ENCODE measurements at regions not wholly inside any gene's neighbourhood (a gene's known extent, or its start where the extent isn't known, plus 50 kb on each side); places are given as distances from the start of the nearest gene placed in this dataset.

GRCh38 chr2:228378696-228379425 lies 197.4 kb upstream of the SPHKAP start:
- Histone ChIP-seq H3K4me3 (replicated peaks; ENCODE audit: insufficient read depth, low read length) (no peak overlapping the region), H3K27me3 (ENCODE audit: insufficient read depth, poor library complexity, severe bottlenecking) (no peaks in the 10 kb centered on the region), H3K27ac (replicated peaks) (no peak overlapping the region)
- no peak for TF ChIP-seq POLR2AphosphoS5 (IDR thresholded peaks at IDR 0.05; ENCODE audit: low read depth)
- no peak for TF ChIP-seq CTCF (IDR thresholded peaks at IDR 0.05; ENCODE audit: insufficient read depth, low read length)
- no peak for TF ChIP-seq SPI1 (IDR thresholded peaks at IDR 0.05; ENCODE audit: borderline replicate concordance, low read depth)
- TF ChIP-seq REST (IDR thresholded peaks at IDR 0.05; ENCODE audit: insufficient replicate concordance, low read depth) = no peak
- no peak for TF ChIP-seq GABPA (IDR thresholded peaks at IDR 0.05; ENCODE audit: low read depth)
- no peak for DNase-seq (ENCODE audit: low read depth in 1 of 2, low spot score in 1 of 2)

- no peak overlapping the region for H3K27ac ChIP-seq (replicated peaks)
These were observed 196.7 kb upstream of the SPHKAP start for GRCh38 chr2:228378233-228378632.

GRCh38 chr2:228377533-228377932 lies 196.0 kb upstream of the SPHKAP start:
- H3K4me3 ChIP-seq (replicated peaks; ENCODE audit: insufficient read depth, low read length) = no peak overlapping the region
- H3K27ac ChIP-seq (replicated peaks) = no peak overlapping the region
- no peaks in the 10 kb centered on the region for H3K27me3 ChIP-seq (ENCODE audit: insufficient read depth, poor library complexity, severe bottlenecking)
- DNase-seq (ENCODE audit: low read depth in 1 of 2, low spot score in 1 of 2) = no peak
- TF ChIP-seq POLR2AphosphoS5 (IDR thresholded peaks at IDR 0.05; ENCODE audit: low read depth) = no peak

More at GRCh38 chr2:228378233-228378632, 196.7 kb upstream of the SPHKAP start:
- Histone ChIP-seq H3K27me3 (ENCODE audit: insufficient read depth, poor library complexity, severe bottlenecking) (no peaks in the 10 kb centered on the region), H3K4me3 (replicated peaks; ENCODE audit: insufficient read depth, low read length) (no peak overlapping the region)
- TF ChIP-seq GABPA (IDR thresholded peaks at IDR 0.05; ENCODE audit: low read depth) (no peak), SPI1 (IDR thresholded peaks at IDR 0.05; ENCODE audit: borderline replicate concordance, low read depth) (no peak), CTCF (IDR thresholded peaks at IDR 0.05; ENCODE audit: insufficient read depth, low read length) (no peak), POLR2AphosphoS5 (IDR thresholded peaks at IDR 0.05; ENCODE audit: low read depth) (no peak)
- no peak for DNase-seq (ENCODE audit: low read depth in 1 of 2, low spot score in 1 of 2)

- DNase-seq (ENCODE audit: low read depth in 1 of 2, low spot score in 1 of 2) = no peak
- Histone ChIP-seq H3K27ac (replicated peaks) (no peak overlapping the region), H3K27me3 (ENCODE audit: insufficient read depth, poor library complexity, severe bottlenecking) (no peaks in the 10 kb centered on the region), H3K4me3 (replicated peaks; ENCODE audit: insufficient read depth, low read length) (no peak overlapping the region)
- no peak for TF ChIP-seq GABPA (IDR thresholded peaks at IDR 0.05; ENCODE audit: low read depth)
- TF ChIP-seq CTCF (IDR thresholded peaks at IDR 0.05; ENCODE audit: insufficient read depth, low read length) = no peak
These were observed 193.3 kb upstream of the SPHKAP start for GRCh38 chr2:228374741-228375140.

GRCh38 chr2:228373191-228373590 lies 191.7 kb upstream of the SPHKAP start:
- Histone ChIP-seq H3K27ac (replicated peaks) (no peak overlapping the region), H3K27me3 (ENCODE audit: insufficient read depth, poor library complexity, severe bottlenecking) (no peaks in the 10 kb centered on the region), H3K4me3 (replicated peaks; ENCODE audit: insufficient read depth, low read length) (no peak overlapping the region)
- no peak for DNase-seq (ENCODE audit: low read depth in 1 of 2, low spot score in 1 of 2)
- TF ChIP-seq SPI1 (IDR thresholded peaks at IDR 0.05; ENCODE audit: borderline replicate concordance, low read depth) (no peak), REST (IDR thresholded peaks at IDR 0.05; ENCODE audit: insufficient replicate concordance, low read depth) (no peak), GABPA (IDR thresholded peaks at IDR 0.05; ENCODE audit: low read depth) (no peak), CTCF (IDR thresholded peaks at IDR 0.05; ENCODE audit: insufficient read depth, low read length) (no peak), POLR2AphosphoS5 (IDR thresholded peaks at IDR 0.05; ENCODE audit: low read depth) (no peak)

Measured in HL-60 (cell line).